ENCODE measurements at regions not wholly inside any gene's neighbourhood (a gene's known extent, or its start where the extent isn't known, plus 50 kb on each side); places are given as distances from the start of the nearest gene placed in this dataset.

GRCh38 chr13:99792079-99792921 lies 179.3 kb downstream of the ZIC5 start:
- H3K79me2 ChIP-seq (ENCODE audit: control insufficient read depth in 1 of 2, insufficient read depth in 2 of 2, low read length in 2 of 2) = no peaks in the 10 kb centered on the region
- no peak overlapping the region for H3K14ac ChIP-seq (ENCODE audit: insufficient read length)
- no peak overlapping the region for H3K56ac ChIP-seq (replicated peaks; ENCODE audit: insufficient read length, low read depth, low read length)
- no peaks in the 10 kb centered on the region for H3K79me1 ChIP-seq (ENCODE audit: low read depth, low read length)
- H3K9me3 ChIP-seq (ENCODE audit: insufficient read depth in 2 of 2, low read depth in 1 of 2, low read length in 1 of 2) = no peaks in the 10 kb centered on the region
- no peaks in the 10 kb centered on the region for H4K20me1 ChIP-seq (replicated peaks in 1 of 2; ENCODE audit: control insufficient read depth in 1 of 2, insufficient read depth in 2 of 2, low read length in 2 of 2)
- CTCF ChIA-PET (ENCODE audit: partially characterized antibody) = interaction anchor here (0.7 to 1.2 kb wide), 3 partner anchors 26 to 136 kb away, joined by 3 to 5 read pairs (median 4); no protein-coding TSS in a partner anchor
- 0 out of 2 replicates have a peak overlapping the region, but pooled peaks have one; percentile 48 for H2BK15ac ChIP-seq (ENCODE audit: low read length)
- FAIRE-seq (no peak), DNase-seq (ENCODE audit: low read depth in 1 of 2, low spot score in 2 of 2) (no peak)
- POLR2A ChIA-PET (ENCODE audit: partially characterized antibody) = interaction anchor here (1.0 to 1.1 kb wide), 2 partner anchors 25 to 46 kb away, joined by 3 read pairs; no protein-coding TSS in a partner anchor
- H3K4me2 ChIP-seq (ENCODE audit: insufficient read depth in 1 of 2, low read depth in 2 of 2, low read length in 2 of 2) = no peak overlapping the region
- no peak overlapping the region for H3K23ac ChIP-seq (ENCODE audit: insufficient read length)
- H3K18ac ChIP-seq (ENCODE audit: extremely low read depth, low read length) = no peak overlapping the region; the same call in 1 of the 2 replicates
- H3K27me3 ChIP-seq (replicated peaks in 1 of 4; ENCODE audit: control insufficient read depth in 3 of 4, extremely low read depth in 1 of 4, insufficient read depth in 3 of 4, low read length in 3 of 4) = no peaks in the 10 kb centered on the region
- no peak overlapping the region for H3K4me3 ChIP-seq (ENCODE audit: extremely low read depth in 1 of 4, insufficient read depth in 2 of 4, low read depth in 3 of 4, low read length in 4 of 4)
- H3K27ac ChIP-seq (ENCODE audit: low read depth, low read length) = no peak overlapping the region
- peak overlapping the region; percentile 27; the same call in 1 of the 2 replicates for H2BK5ac ChIP-seq (ENCODE audit: low read depth, low read length)
- no peak overlapping the region for H2AK5ac ChIP-seq (ENCODE audit: low read depth, low read length)
- no peak overlapping the region for H3K9ac ChIP-seq (replicated peaks in 1 of 4; ENCODE audit: extremely low read depth in 1 of 4, low read depth in 3 of 4, low read length in 3 of 4)
- peak overlapping the region; percentile 76 for H3K4ac ChIP-seq (replicated peaks; ENCODE audit: insufficient read length, low read depth, low read length)
- H2BK20ac ChIP-seq (ENCODE audit: low read length) = no peak overlapping the region
- H3K36me3 ChIP-seq (ENCODE audit: control insufficient read depth in 2 of 4, insufficient read depth in 4 of 4, low read length in 3 of 4) = no peaks in the 10 kb centered on the region
- H4K5ac ChIP-seq (ENCODE audit: insufficient read length, low read depth, low read length) = peak overlapping the region; percentile 82
- peak overlapping the region; percentile 76 for H2BK120ac ChIP-seq (replicated peaks; ENCODE audit: low read depth, low read length)
- H2AFZ ChIP-seq (ENCODE audit: low read length) = no peak overlapping the region
- no peaks in the 10 kb centered on the region for H3K23me2 ChIP-seq (ENCODE audit: low read depth, low read length)
- peak overlapping the region; percentile 45; the same call in 1 of the 2 replicates for H2BK12ac ChIP-seq (ENCODE audit: low read depth, low read length)
- peaks cover 6 to 10% (median 8%) of the 10 kb centered on the region in 4 experiments; a peak in 6 of 7 replicates for H3K4me1 ChIP-seq (replicated peaks in 1 of 4; ENCODE audit: control insufficient read depth in 3 of 4, insufficient read depth in 4 of 4, low read length in 3 of 4)
- H4K8ac ChIP-seq (ENCODE audit: extremely low read depth, insufficient read depth, low read length) = no peak overlapping the region; the same call in 1 of the 2 replicates
- peak; percentile 60; the same call in 1 of the 2 replicates for TF ChIP-seq TEAD4 (IDR thresholded peaks at IDR 0.05; ENCODE audit: low read depth, low read length)
- 0 out of 2 replicates have a peak, but pooled peaks have one; percentile 47 for TF ChIP-seq TCF12 (IDR thresholded peaks at IDR 0.05; ENCODE audit: low read depth, low read length)
- 0 out of 4 replicates have a peak, but pooled peaks of 1 of the 2 experiments have one; percentile 27 for TF ChIP-seq SIN3A (conservative IDR thresholded peaks at IDR 0.05 in 1 of 2, IDR thresholded peaks at IDR 0.05 in 1 of 2; ENCODE audit: low read depth in 1 of 2, low read length in 2 of 2)
- no peak for TF ChIP-seq SP2 (IDR thresholded peaks at IDR 0.05; ENCODE audit: low read length)
- 0 out of 2 replicates have a peak, but pooled peaks have one; percentile 9 for TF ChIP-seq BACH1 (IDR thresholded peaks at IDR 0.05; ENCODE audit: low read length)
- no peak for TF ChIP-seq POLR2AphosphoS5 (IDR thresholded peaks at IDR 0.05; ENCODE audit: low read depth, low read length)
- TF ChIP-seq JUN (IDR thresholded peaks at IDR 0.05; ENCODE audit: low read depth, low read length) = no peak
- TF ChIP-seq RFX5 (IDR thresholded peaks at IDR 0.05; ENCODE audit: borderline replicate concordance, low read depth, low read length) = no peak
- TF ChIP-seq ASH2L (IDR thresholded peaks at IDR 0.05; ENCODE audit: low read length) = no peak
- TF ChIP-seq MAX (IDR thresholded peaks at IDR 0.05) = peak; percentile 67
- TF ChIP-seq SIRT6 (IDR thresholded peaks at IDR 0.05; ENCODE audit: low read length) = no peak
- no peak for TF ChIP-seq CEBPB (IDR thresholded peaks at IDR 0.05; ENCODE audit: low read depth, low read length)
- WGBS, 2 experiments (ENCODE audit: extremely low coverage in 1 of 2, insufficient coverage in 1 of 2, insufficient read length in 1 of 2, insufficient replicate concordance in 2 of 2, low coverage in 1 of 2, low lambda C conversion rate in 2 of 2, missing lambda C conversion rate in 1 of 2) = 64% methylated on average over 10 of the region's 10 CpGs; no CpG with 5 or more reads in 1 of the 2 experiments
- H4K91ac ChIP-seq (replicated peaks; ENCODE audit: insufficient read length, low read length) = peak overlapping the region; percentile 92

Measured in H1 (cell line).